ENCODE measurements at regions not wholly inside any gene's neighbourhood (a gene's known extent, or its start where the extent isn't known, plus 50 kb on each side); places are given as distances from the start of the nearest gene placed in this dataset.

GRCh38 chr21:16291296-16291695, 561.5 kb downstream of the USP25 start:
- TF ChIP-seq CTCF (IDR thresholded peaks at IDR 0.05; ENCODE audit: insufficient read depth in 1 of 2, low read depth in 1 of 2, low read length in 1 of 2, severe bottlenecking in 1 of 2, unreplicated experiment in 1 of 2) = no peak
- Histone ChIP-seq H3K36me3 (ENCODE audit: control insufficient read depth, insufficient read depth, low read length) (no peaks in the 10 kb centered on the region), H3K4me3 (ENCODE audit: low read depth, low read length) (no peak overlapping the region), H3K27me3 (replicated peaks; ENCODE audit: control insufficient read depth, insufficient read depth, low read length) (no peaks in the 10 kb centered on the region), H3K4me1 (no peaks in the 10 kb centered on the region), H3K9me3 (no peaks in the 10 kb centered on the region)
- ChIA-PET CTCF (no interaction called here), POLR2A (no interaction called here)
- H3K4me3 Mint-ChIP-seq (ENCODE audit: unreplicated experiment) = no peak overlapping the region
- no peaks in the 10 kb centered on the region for H3K9me3 Mint-ChIP-seq (ENCODE audit: unreplicated experiment)
- H3K36me3 Mint-ChIP-seq (ENCODE audit: insufficient read depth, unreplicated experiment) = no peaks in the 10 kb centered on the region
- no TSS peak for BruUV-seq (replicated peaks)
- no peaks in the 10 kb centered on the region for H3K4me1 Mint-ChIP-seq (ENCODE audit: low read depth, unreplicated experiment)
- peaks cover 3% of the 10 kb centered on the region for H3K27me3 Mint-ChIP-seq (ENCODE audit: insufficient read depth, unreplicated experiment)
- intact Hi-C loops (cut with micrococcal nuclease; ENCODE audit: unreplicated experiment) = no loop called here
- no peak overlapping the region for H3K27ac Mint-ChIP-seq (ENCODE audit: unreplicated experiment)
- no peak for DNase-seq

GRCh38 chr21:16294128-16294527, 564.3 kb downstream of the USP25 start:
- Histone ChIP-seq H3K4me3 (ENCODE audit: low read depth, low read length) (no peak overlapping the region), H3K27me3 (replicated peaks; ENCODE audit: control insufficient read depth, insufficient read depth, low read length) (no peaks in the 10 kb centered on the region), H3K4me1 (no peaks in the 10 kb centered on the region), H3K36me3 (ENCODE audit: control insufficient read depth, insufficient read depth, low read length) (no peaks in the 10 kb centered on the region), H3K9me3 (no peaks in the 10 kb centered on the region)
- CTCF ChIA-PET = no interaction called here
- POLR2A ChIA-PET = no interaction called here
- no peak overlapping the region for H3K27ac Mint-ChIP-seq (ENCODE audit: unreplicated experiment)
- no peak for DNase-seq
- intact Hi-C loops (cut with micrococcal nuclease; ENCODE audit: unreplicated experiment) = no loop called here
- no peak for TF ChIP-seq CTCF (IDR thresholded peaks at IDR 0.05; ENCODE audit: insufficient read depth in 1 of 2, low read depth in 1 of 2, low read length in 1 of 2, severe bottlenecking in 1 of 2, unreplicated experiment in 1 of 2)
- no peak overlapping the region for H3K4me3 Mint-ChIP-seq (ENCODE audit: unreplicated experiment)
- no peaks in the 10 kb centered on the region for H3K9me3 Mint-ChIP-seq (ENCODE audit: unreplicated experiment)
- H3K27me3 Mint-ChIP-seq (ENCODE audit: insufficient read depth, unreplicated experiment) = peaks cover 7% of the 10 kb centered on the region
- no peaks in the 10 kb centered on the region for H3K36me3 Mint-ChIP-seq (ENCODE audit: insufficient read depth, unreplicated experiment)
- no TSS peak for BruUV-seq (replicated peaks)
- H3K4me1 Mint-ChIP-seq (ENCODE audit: low read depth, unreplicated experiment) = no peaks in the 10 kb centered on the region

GRCh38 chr21:16302851-16303282, 573.1 kb downstream of the USP25 start:
- BruUV-seq (replicated peaks) = no TSS peak
- H3K4me1 Mint-ChIP-seq (ENCODE audit: low read depth, unreplicated experiment) = peaks cover 5% of the 10 kb centered on the region

More at GRCh38 chr21:16302851-16303282, 573.1 kb downstream of the USP25 start:
- TF ChIP-seq CTCF (IDR thresholded peaks at IDR 0.05; ENCODE audit: insufficient read depth in 1 of 2, low read depth in 1 of 2, low read length in 1 of 2, severe bottlenecking in 1 of 2, unreplicated experiment in 1 of 2) = no peak
- H3K27me3 ChIP-seq (replicated peaks; ENCODE audit: control insufficient read depth, insufficient read depth, low read length) = no peaks in the 10 kb centered on the region
- Mint-ChIP-seq H3K9me3 (ENCODE audit: unreplicated experiment) (no peaks in the 10 kb centered on the region), H3K36me3 (ENCODE audit: insufficient read depth, unreplicated experiment) (no peaks in the 10 kb centered on the region), H3K4me3 (ENCODE audit: unreplicated experiment) (no peak overlapping the region), H3K27ac (ENCODE audit: unreplicated experiment) (no peak overlapping the region), H3K27me3 (ENCODE audit: insufficient read depth, unreplicated experiment) (peaks cover 5% of the 10 kb centered on the region)
- no peaks in the 10 kb centered on the region for H3K4me1 ChIP-seq
- no peaks in the 10 kb centered on the region for H3K36me3 ChIP-seq (ENCODE audit: control insufficient read depth, insufficient read depth, low read length)
- no peaks in the 10 kb centered on the region for H3K9me3 ChIP-seq
- intact Hi-C loops (cut with micrococcal nuclease; ENCODE audit: unreplicated experiment) = no loop called here
- no peak for DNase-seq
- ChIA-PET POLR2A (no interaction called here), CTCF (no interaction called here)
- H3K4me3 ChIP-seq (ENCODE audit: low read depth, low read length) = no peak overlapping the region
